ENCODE measurements at regions not wholly inside any gene's neighbourhood (a gene's known extent, or its start where the extent isn't known, plus 50 kb on each side); places are given as distances from the start of the nearest gene placed in this dataset.

DNA sequence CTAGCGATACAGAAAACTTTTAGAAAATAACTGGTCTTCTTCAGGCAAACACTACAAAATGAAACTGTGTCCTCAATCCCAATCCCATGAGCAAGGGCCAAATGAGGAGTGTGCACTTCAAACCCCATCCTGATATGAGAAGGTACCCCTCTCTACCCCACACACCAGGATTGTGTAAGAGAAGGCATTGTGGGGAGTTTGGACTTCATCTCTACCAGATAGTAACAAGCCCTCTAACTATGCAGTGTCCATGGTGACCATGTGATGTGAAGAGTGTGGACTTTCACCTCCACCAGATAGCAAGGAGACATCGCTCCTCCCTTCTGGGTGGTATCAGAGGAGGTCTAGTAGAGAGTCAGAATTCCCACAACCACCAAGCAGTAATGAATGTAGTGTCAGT lies 769.3 kb downstream of the MECOM start:
- DNase-seq (ENCODE audit: low spot score) (no peak), ATAC-seq (no peak)
- Histone ChIP-seq H3K4me2 (no peak overlapping the region), H3K4me1 (ENCODE audit: insufficient read depth) (no peaks in the 10 kb centered on the region), H3K36me3 (ENCODE audit: insufficient read depth) (peaks cover 4% of the 10 kb centered on the region; the same call in 1 of the 2 replicates), H3K79me2 (replicated peaks; ENCODE audit: insufficient read depth) (no peaks in the 10 kb centered on the region), H3K27ac (ENCODE audit: low read depth) (no peak overlapping the region), H3K9me2 (ENCODE audit: insufficient read depth) (no peaks in the 10 kb centered on the region; the same call in 1 of the 2 replicates), H3K4me3 (no peak overlapping the region), H4K20me1 (replicated peaks; ENCODE audit: insufficient read depth) (no peaks in the 10 kb centered on the region), H3K27me3 (ENCODE audit: insufficient read depth) (no peaks in the 10 kb centered on the region), H3F3A (replicated peaks; ENCODE audit: low read depth) (no peaks in the 10 kb centered on the region), H2AFZ (no peak overlapping the region)
- Mint-ChIP-seq H3K9me3 (peaks cover 20% of the 10 kb centered on the region), H3K27me3 (ENCODE audit: insufficient read depth, low read depth, poor library complexity) (no peaks in the 10 kb centered on the region), H3K27ac (no peak overlapping the region), H3K4me3 (no peak overlapping the region), H3K36me3 (ENCODE audit: low read depth) (peaks cover 18% of the 10 kb centered on the region), H3K4me1 (no peaks in the 10 kb centered on the region)
- TF ChIP-seq, protein P1, sequence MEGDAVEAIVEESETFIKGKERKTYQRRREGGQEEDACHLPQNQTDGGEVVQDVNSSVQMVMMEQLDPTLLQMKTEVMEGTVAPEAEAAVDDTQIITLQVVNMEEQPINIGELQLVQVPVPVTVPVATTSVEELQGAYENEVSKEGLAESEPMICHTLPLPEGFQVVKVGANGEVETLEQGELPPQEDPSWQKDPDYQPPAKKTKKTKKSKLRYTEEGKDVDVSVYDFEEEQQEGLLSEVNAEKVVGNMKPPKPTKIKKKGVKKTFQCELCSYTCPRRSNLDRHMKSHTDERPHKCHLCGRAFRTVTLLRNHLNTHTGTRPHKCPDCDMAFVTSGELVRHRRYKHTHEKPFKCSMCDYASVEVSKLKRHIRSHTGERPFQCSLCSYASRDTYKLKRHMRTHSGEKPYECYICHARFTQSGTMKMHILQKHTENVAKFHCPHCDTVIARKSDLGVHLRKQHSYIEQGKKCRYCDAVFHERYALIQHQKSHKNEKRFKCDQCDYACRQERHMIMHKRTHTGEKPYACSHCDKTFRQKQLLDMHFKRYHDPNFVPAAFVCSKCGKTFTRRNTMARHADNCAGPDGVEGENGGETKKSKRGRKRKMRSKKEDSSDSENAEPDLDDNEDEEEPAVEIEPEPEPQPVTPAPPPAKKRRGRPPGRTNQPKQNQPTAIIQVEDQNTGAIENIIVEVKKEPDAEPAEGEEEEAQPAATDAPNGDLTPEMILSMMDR (conservative IDR thresholded peaks at IDR 0.05; ENCODE audit: low read depth in 2 of 2): no peak
- TF ChIP-seq EZH2phosphoT487 (IDR thresholded peaks at IDR 0.05; ENCODE audit: unreplicated experiment) (no peak), ZNF331 (CRISPR knock-in tag; IDR thresholded peaks at IDR 0.05; ENCODE audit: low read depth) (no peak), NANOG (IDR thresholded peaks at IDR 0.05; ENCODE audit: borderline replicate concordance) (no peak), STAT1 (IDR thresholded peaks at IDR 0.05; ENCODE audit: unreplicated experiment) (no peak), EZH2 (IDR thresholded peaks at IDR 0.05; ENCODE audit: low read depth, unreplicated experiment) (no peak), POLR2AphosphoS5 (IDR thresholded peaks at IDR 0.05; ENCODE audit: low read depth) (no peak), CREB1 (CRISPR knock-in tag; IDR thresholded peaks at IDR 0.05; ENCODE audit: low read depth) (no peak), JUNB (IDR thresholded peaks at IDR 0.05; ENCODE audit: unreplicated experiment) (no peak), ZNF114 (CRISPR knock-in tag; IDR thresholded peaks at IDR 0.05) (no peak)
- TF ChIP-seq, protein P2, sequence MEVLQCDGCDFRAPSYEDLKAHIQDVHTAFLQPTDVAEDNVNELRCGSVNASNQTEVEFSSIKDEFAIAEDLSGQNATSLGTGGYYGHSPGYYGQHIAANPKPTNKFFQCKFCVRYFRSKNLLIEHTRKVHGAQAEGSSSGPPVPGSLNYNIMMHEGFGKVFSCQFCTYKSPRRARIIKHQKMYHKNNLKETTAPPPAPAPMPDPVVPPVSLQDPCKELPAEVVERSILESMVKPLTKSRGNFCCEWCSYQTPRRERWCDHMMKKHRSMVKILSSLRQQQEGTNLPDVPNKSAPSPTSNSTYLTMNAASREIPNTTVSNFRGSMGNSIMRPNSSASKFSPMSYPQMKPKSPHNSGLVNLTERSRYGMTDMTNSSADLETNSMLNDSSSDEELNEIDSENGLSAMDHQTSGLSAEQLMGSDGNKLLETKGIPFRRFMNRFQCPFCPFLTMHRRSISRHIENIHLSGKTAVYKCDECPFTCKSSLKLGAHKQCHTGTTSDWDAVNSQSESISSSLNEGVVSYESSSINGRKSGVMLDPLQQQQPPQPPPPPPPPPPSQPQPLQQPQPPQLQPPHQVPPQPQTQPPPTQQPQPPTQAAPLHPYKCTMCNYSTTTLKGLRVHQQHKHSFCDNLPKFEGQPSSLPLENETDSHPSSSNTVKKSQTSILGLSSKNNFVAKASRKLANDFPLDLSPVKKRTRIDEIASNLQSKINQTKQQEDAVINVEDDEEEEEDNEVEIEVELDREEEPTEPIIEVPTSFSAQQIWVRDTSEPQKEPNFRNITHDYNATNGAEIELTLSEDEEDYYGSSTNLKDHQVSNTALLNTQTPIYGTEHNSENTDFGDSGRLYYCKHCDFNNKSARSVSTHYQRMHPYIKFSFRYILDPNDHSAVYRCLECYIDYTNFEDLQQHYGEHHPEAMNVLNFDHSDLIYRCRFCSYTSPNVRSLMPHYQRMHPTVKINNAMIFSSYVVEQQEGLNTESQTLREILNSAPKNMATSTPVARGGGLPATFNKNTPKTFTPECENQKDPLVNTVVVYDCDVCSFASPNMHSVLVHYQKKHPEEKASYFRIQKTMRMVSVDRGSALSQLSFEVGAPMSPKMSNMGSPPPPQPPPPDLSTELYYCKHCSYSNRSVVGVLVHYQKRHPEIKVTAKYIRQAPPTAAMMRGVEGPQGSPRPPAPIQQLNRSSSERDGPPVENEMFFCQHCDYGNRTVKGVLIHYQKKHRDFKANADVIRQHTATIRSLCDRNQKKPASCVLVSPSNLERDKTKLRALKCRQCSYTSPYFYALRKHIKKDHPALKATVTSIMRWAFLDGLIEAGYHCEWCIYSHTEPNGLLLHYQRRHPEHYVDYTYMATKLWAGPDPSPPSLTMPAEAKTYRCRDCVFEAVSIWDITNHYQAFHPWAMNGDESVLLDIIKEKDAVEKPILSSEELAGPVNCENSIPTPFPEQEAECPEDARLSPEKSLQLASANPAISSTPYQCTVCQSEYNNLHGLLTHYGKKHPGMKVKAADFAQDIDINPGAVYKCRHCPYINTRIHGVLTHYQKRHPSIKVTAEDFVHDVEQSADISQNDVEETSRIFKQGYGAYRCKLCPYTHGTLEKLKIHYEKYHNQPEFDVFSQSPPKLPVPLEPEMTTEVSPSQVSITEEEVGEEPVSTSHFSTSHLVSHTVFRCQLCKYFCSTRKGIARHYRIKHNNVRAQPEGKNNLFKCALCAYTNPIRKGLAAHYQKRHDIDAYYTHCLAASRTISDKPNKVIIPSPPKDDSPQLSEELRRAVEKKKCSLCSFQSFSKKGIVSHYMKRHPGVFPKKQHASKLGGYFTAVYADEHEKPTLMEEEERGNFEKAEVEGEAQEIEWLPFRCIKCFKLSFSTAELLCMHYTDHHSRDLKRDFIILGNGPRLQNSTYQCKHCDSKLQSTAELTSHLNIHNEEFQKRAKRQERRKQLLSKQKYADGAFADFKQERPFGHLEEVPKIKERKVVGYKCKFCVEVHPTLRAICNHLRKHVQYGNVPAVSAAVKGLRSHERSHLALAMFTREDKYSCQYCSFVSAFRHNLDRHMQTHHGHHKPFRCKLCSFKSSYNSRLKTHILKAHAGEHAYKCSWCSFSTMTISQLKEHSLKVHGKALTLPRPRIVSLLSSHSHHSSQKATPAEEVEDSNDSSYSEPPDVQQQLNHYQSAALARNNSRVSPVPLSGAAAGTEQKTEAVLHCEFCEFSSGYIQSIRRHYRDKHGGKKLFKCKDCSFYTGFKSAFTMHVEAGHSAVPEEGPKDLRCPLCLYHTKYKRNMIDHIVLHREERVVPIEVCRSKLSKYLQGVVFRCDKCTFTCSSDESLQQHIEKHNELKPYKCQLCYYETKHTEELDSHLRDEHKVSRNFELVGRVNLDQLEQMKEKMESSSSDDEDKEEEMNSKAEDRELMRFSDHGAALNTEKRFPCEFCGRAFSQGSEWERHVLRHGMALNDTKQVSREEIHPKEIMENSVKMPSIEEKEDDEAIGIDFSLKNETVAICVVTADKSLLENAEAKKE (CRISPR knock-in tag; IDR thresholded peaks at IDR 0.05): no peak
- TF ChIP-seq, protein P3, sequence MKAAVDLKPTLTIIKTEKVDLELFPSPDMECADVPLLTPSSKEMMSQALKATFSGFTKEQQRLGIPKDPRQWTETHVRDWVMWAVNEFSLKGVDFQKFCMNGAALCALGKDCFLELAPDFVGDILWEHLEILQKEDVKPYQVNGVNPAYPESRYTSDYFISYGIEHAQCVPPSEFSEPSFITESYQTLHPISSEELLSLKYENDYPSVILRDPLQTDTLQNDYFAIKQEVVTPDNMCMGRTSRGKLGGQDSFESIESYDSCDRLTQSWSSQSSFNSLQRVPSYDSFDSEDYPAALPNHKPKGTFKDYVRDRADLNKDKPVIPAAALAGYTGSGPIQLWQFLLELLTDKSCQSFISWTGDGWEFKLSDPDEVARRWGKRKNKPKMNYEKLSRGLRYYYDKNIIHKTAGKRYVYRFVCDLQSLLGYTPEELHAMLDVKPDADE (IDR thresholded peaks at IDR 0.05): no peak
- TF ChIP-seq, protein P4, sequence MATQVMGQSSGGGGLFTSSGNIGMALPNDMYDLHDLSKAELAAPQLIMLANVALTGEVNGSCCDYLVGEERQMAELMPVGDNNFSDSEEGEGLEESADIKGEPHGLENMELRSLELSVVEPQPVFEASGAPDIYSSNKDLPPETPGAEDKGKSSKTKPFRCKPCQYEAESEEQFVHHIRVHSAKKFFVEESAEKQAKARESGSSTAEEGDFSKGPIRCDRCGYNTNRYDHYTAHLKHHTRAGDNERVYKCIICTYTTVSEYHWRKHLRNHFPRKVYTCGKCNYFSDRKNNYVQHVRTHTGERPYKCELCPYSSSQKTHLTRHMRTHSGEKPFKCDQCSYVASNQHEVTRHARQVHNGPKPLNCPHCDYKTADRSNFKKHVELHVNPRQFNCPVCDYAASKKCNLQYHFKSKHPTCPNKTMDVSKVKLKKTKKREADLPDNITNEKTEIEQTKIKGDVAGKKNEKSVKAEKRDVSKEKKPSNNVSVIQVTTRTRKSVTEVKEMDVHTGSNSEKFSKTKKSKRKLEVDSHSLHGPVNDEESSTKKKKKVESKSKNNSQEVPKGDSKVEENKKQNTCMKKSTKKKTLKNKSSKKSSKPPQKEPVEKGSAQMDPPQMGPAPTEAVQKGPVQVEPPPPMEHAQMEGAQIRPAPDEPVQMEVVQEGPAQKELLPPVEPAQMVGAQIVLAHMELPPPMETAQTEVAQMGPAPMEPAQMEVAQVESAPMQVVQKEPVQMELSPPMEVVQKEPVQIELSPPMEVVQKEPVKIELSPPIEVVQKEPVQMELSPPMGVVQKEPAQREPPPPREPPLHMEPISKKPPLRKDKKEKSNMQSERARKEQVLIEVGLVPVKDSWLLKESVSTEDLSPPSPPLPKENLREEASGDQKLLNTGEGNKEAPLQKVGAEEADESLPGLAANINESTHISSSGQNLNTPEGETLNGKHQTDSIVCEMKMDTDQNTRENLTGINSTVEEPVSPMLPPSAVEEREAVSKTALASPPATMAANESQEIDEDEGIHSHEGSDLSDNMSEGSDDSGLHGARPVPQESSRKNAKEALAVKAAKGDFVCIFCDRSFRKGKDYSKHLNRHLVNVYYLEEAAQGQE (IDR thresholded peaks at IDR 0.05; ENCODE audit: unreplicated experiment): no peak

Data from GM23338 (cell line).